ENCODE measurements at regions not wholly inside any gene's neighbourhood (a gene's known extent, or its start where the extent isn't known, plus 50 kb on each side); places are given as distances from the start of the nearest gene placed in this dataset.

GRCh38 chr10:10045765-10046028 is 972.0 kb upstream of the CELF2 start:
- H3K36me3 Mint-ChIP-seq: no peaks in the 10 kb centered on the region

GRCh38 chr10:10047426-10047825 is 970.2 kb upstream of the CELF2 start:
- Histone ChIP-seq H2AFZ (replicated peaks) (no peak overlapping the region), H3K27me3 (no peaks in the 10 kb centered on the region), H3K27ac (no peak overlapping the region), H3K4me3 (no peak overlapping the region), H4K20me1 (ENCODE audit: low read depth) (no peaks in the 10 kb centered on the region), H3K36me3 (no peaks in the 10 kb centered on the region), H3K9ac (no peak overlapping the region), H3K79me2 (ENCODE audit: low read depth) (no peaks in the 10 kb centered on the region), H3K9me3 (ENCODE audit: low read depth) (no peaks in the 10 kb centered on the region), H3K4me1 (no peaks in the 10 kb centered on the region), H3K4me2 (no peak overlapping the region), H3F3A (ENCODE audit: low read depth) (no peaks in the 10 kb centered on the region)
- no peaks in the 10 kb centered on the region for H3K9me3 Mint-ChIP-seq
- no peak for DNase-seq (ENCODE audit: low spot score)
- TF ChIP-seq EZH2 (IDR thresholded peaks at IDR 0.05) (no peak), CTCF (IDR thresholded peaks at IDR 0.05) (no peak), EZH2phosphoT487 (IDR thresholded peaks at IDR 0.05) (no peak)
- H3K27me3 Mint-ChIP-seq (ENCODE audit: insufficient read depth, low read depth): no peaks in the 10 kb centered on the region
- H3K36me3 Mint-ChIP-seq: no peaks in the 10 kb centered on the region
- H3K27ac Mint-ChIP-seq: no peak overlapping the region
- no peaks in the 10 kb centered on the region for H3K4me1 Mint-ChIP-seq
- H3K4me3 Mint-ChIP-seq: no peak overlapping the region

More at GRCh38 chr10:10045765-10046028, 972.0 kb upstream of the CELF2 start:
- no peak overlapping the region for H3K4me2 ChIP-seq
- Mint-ChIP-seq H3K4me1 (no peaks in the 10 kb centered on the region), H3K4me3 (no peak overlapping the region), H3K27me3 (ENCODE audit: insufficient read depth, low read depth) (no peaks in the 10 kb centered on the region), H3K9me3 (no peaks in the 10 kb centered on the region), H3K27ac (no peak overlapping the region)
- no peaks in the 10 kb centered on the region for H3K79me2 ChIP-seq (ENCODE audit: low read depth)
- H3K27ac ChIP-seq: no peak overlapping the region
- no peaks in the 10 kb centered on the region for H3K36me3 ChIP-seq
- H3K9me3 ChIP-seq (ENCODE audit: low read depth): no peaks in the 10 kb centered on the region
- H3K27me3 ChIP-seq: no peaks in the 10 kb centered on the region
- no peaks in the 10 kb centered on the region for H3F3A ChIP-seq (ENCODE audit: low read depth)
- DNase-seq (ENCODE audit: low spot score): no peak
- TF ChIP-seq CTCF (IDR thresholded peaks at IDR 0.05): no peak
- no peak for TF ChIP-seq EZH2 (IDR thresholded peaks at IDR 0.05)
- TF ChIP-seq EZH2phosphoT487 (IDR thresholded peaks at IDR 0.05): no peak
- H2AFZ ChIP-seq (replicated peaks): no peak overlapping the region
- no peaks in the 10 kb centered on the region for H3K4me1 ChIP-seq
- H3K9ac ChIP-seq: no peak overlapping the region
- no peak overlapping the region for H3K4me3 ChIP-seq
- no peaks in the 10 kb centered on the region for H4K20me1 ChIP-seq (ENCODE audit: low read depth)

- Histone ChIP-seq H3K4me2 (no peak overlapping the region), H4K20me1 (ENCODE audit: low read depth) (no peaks in the 10 kb centered on the region), H3K27me3 (no peaks in the 10 kb centered on the region), H3K36me3 (no peaks in the 10 kb centered on the region), H3K9ac (no peak overlapping the region), H3K79me2 (ENCODE audit: low read depth) (no peaks in the 10 kb centered on the region), H3K4me3 (no peak overlapping the region), H3K4me1 (no peaks in the 10 kb centered on the region), H3F3A (ENCODE audit: low read depth) (no peaks in the 10 kb centered on the region), H3K9me3 (ENCODE audit: low read depth) (no peaks in the 10 kb centered on the region), H3K27ac (no peak overlapping the region), H2AFZ (replicated peaks) (no peak overlapping the region)
- Mint-ChIP-seq H3K36me3 (no peaks in the 10 kb centered on the region), H3K9me3 (no peaks in the 10 kb centered on the region), H3K4me3 (no peak overlapping the region), H3K27ac (no peak overlapping the region), H3K27me3 (ENCODE audit: insufficient read depth, low read depth) (no peaks in the 10 kb centered on the region), H3K4me1 (no peaks in the 10 kb centered on the region)
- TF ChIP-seq EZH2phosphoT487 (IDR thresholded peaks at IDR 0.05): no peak
- TF ChIP-seq CTCF (IDR thresholded peaks at IDR 0.05): no peak
- TF ChIP-seq EZH2 (IDR thresholded peaks at IDR 0.05): no peak
- no peak for DNase-seq (ENCODE audit: low spot score)
Measured at GRCh38 chr10:10053051-10053450, 964.6 kb upstream of the CELF2 start.

GRCh38 chr10:10054466-10054865 is 963.2 kb upstream of the CELF2 start:
- no peaks in the 10 kb centered on the region for H3K27me3 Mint-ChIP-seq (ENCODE audit: insufficient read depth, low read depth)
- no peaks in the 10 kb centered on the region for H3K4me1 ChIP-seq
- H3K9ac ChIP-seq: no peak overlapping the region
- no peak overlapping the region for H3K27ac Mint-ChIP-seq
- no peak overlapping the region for H2AFZ ChIP-seq (replicated peaks)
- no peak overlapping the region for H3K27ac ChIP-seq
- no peak for DNase-seq (ENCODE audit: low spot score)
- H3K4me1 Mint-ChIP-seq: no peaks in the 10 kb centered on the region
- no peak overlapping the region for H3K4me3 Mint-ChIP-seq
- H3F3A ChIP-seq (ENCODE audit: low read depth): no peaks in the 10 kb centered on the region
- no peaks in the 10 kb centered on the region for H3K36me3 ChIP-seq
- no peak overlapping the region for H3K4me2 ChIP-seq
- no peak overlapping the region for H3K4me3 ChIP-seq
- H3K79me2 ChIP-seq (ENCODE audit: low read depth): no peaks in the 10 kb centered on the region
- no peak for TF ChIP-seq CTCF (IDR thresholded peaks at IDR 0.05)
- TF ChIP-seq EZH2 (IDR thresholded peaks at IDR 0.05): no peak
- TF ChIP-seq EZH2phosphoT487 (IDR thresholded peaks at IDR 0.05): no peak
- H3K27me3 ChIP-seq: no peaks in the 10 kb centered on the region
- H4K20me1 ChIP-seq (ENCODE audit: low read depth): no peaks in the 10 kb centered on the region
- H3K36me3 Mint-ChIP-seq: no peaks in the 10 kb centered on the region
- H3K9me3 Mint-ChIP-seq: no peaks in the 10 kb centered on the region
- no peaks in the 10 kb centered on the region for H3K9me3 ChIP-seq (ENCODE audit: low read depth)

Data from neural progenitor cell (in vitro differentiated cells).